HG02852 (cell line): ENCODE measurements at regions not wholly inside any gene's neighbourhood (a gene's known extent, or its start where the extent isn't known, plus 50 kb on each side); places are given as distances from the start of the nearest gene placed in this dataset.
A peak's percentile ranks its signal among the peaks of the same experiment; 100 is the strongest.
"Not testable (repeated sequence)": the region's sequence is repeated elsewhere in the genome, so short reads cannot be mapped to it uniquely, and the experiment has no call there.

Experiments used
- ATAC-seq: cut with Tn5 transposase; IDR thresholded peaks from one replicate; pipeline ENCODE4 v1.9.1; 2021; ENCODE audit warnings: mild to moderate bottlenecking, moderate library complexity; ENCODE audit not compliant: unreplicated experiment

GRCh38 chr3:194189243-194189791 lies 53.4 kb downstream of the HES1 start:
- ATAC-seq = no peak

GRCh38 chr3:194191850-194192249 lies 55.9 kb downstream of the HES1 start:
- not testable (repeated sequence) for ATAC-seq

- no peak for ATAC-seq
These were observed 58.3 kb downstream of the HES1 start for GRCh38 chr3:194194051-194194756.

- ATAC-seq = no peak
These were observed 58.8 kb downstream of the HES1 start for GRCh38 chr3:194194757-194195085.

GRCh38 chr3:194195611-194196010 lies 59.7 kb downstream of the HES1 start:
- ATAC-seq = no peak

- ATAC-seq = no peak
These were observed 60.9 kb downstream of the HES1 start for GRCh38 chr3:194196876-194197275.

- ATAC-seq = no peak
These were observed 61.5 kb downstream of the HES1 start for GRCh38 chr3:194197396-194197960.

- no peak for ATAC-seq
These were observed 62.2 kb downstream of the HES1 start for GRCh38 chr3:194197981-194198695.

GRCh38 chr3:194198938-194199337 lies 63.0 kb downstream of the HES1 start:
- no peak for ATAC-seq

GRCh38 chr3:194200422-194201081 lies 64.6 kb downstream of the HES1 start:
- ATAC-seq = no peak

GRCh38 chr3:194201953-194202666 lies 66.2 kb downstream of the HES1 start:
- ATAC-seq = no peak

GRCh38 chr3:194203482-194204041 lies 67.6 kb downstream of the HES1 start:
- ATAC-seq = peak; percentile 46

- ATAC-seq = peak; percentile 40
These were observed 68.4 kb downstream of the HES1 start for GRCh38 chr3:194204042-194204987.

- ATAC-seq = no peak
These were observed 69.8 kb downstream of the HES1 start for GRCh38 chr3:194205675-194206133.

GRCh38 chr3:194206320-194206719 lies 70.4 kb downstream of the HES1 start:
- no peak for ATAC-seq

- ATAC-seq = no peak
These were observed 72.8 kb downstream of the HES1 start for GRCh38 chr3:194208709-194209108.

- ATAC-seq = no peak
These were observed 76.4 kb downstream of the HES1 start for GRCh38 chr3:194212161-194212844.

- ATAC-seq = no peak
These were observed 76.9 kb downstream of the HES1 start for GRCh38 chr3:194212845-194213331.

- ATAC-seq = no peak
These were observed 79.4 kb downstream of the HES1 start for GRCh38 chr3:194215392-194215791.
